GF-D8 (cell line): ENCODE measurements at regions not wholly inside any gene's neighbourhood (a gene's known extent, or its start where the extent isn't known, plus 50 kb on each side); places are given as distances from the start of the nearest gene placed in this dataset.
"Not testable (repeated sequence)": the region's sequence is repeated elsewhere in the genome, so short reads cannot be mapped to it uniquely, and the experiment has no call there.

Experiments
- DNase-seq: peaks from one replicate; lab custom pipeline; 2025; lab: John Stamatoyannopoulos, UW

DNA sequence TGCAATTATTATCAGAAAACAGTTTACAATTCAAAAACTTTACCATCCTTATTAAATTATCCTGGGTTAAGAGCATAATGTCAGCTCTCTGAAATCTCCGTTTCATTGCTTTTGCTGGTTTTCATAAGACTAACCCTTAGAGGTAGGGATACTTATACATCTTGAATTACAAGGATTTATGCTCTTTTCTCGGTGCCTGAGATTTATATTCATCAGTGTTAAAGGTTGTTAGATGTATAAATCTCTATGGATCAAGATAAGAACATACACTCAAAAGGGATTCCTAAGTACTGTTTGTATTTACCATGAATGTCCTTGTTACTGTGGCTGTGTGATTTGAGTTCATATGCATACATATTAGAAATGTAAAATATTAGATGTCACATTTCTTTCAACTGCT, 684.7 kb downstream of the EFNA5 start:
- DNase-seq: no peak

DNA sequence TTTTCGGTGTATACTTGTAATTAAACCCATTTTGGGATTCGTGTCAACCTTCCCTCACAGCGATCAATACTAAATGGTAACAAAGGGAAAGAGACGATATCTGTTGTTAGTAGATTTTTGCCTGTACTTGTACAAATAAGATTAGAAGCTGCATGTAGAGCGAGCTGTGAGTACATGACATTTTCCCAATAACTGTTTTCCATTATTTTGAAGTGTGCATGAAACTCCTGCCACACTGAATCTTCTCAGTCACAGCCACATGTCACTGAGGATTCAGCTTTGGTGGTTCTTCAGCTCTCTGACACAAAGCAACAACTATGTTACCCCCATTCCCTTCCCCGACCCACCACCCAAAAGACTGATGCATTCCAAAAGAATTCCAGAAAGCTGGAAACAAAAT, 685.6 kb downstream of the EFNA5 start:
- no peak for DNase-seq

DNA sequence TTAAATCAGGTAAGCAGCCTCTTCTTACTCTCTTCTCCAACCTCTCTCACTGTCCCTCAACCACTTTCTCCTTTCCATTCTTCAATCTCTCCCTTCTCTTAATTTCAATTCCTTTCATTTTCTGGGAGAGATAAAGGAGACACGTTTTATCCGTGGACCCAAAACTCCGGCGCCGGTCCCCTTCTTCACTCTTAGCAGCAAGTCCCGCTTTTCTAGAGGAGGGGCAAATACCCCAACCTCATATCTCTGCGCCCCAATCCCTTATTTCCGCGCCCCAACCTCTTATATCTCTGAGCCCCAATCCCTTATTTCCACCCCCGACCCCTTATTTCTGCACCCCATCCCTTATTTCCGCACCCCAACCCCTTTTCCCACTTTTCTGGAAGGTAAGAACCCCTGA, 691.6 kb downstream of the EFNA5 start:
- not testable (repeated sequence) for DNase-seq

DNA sequence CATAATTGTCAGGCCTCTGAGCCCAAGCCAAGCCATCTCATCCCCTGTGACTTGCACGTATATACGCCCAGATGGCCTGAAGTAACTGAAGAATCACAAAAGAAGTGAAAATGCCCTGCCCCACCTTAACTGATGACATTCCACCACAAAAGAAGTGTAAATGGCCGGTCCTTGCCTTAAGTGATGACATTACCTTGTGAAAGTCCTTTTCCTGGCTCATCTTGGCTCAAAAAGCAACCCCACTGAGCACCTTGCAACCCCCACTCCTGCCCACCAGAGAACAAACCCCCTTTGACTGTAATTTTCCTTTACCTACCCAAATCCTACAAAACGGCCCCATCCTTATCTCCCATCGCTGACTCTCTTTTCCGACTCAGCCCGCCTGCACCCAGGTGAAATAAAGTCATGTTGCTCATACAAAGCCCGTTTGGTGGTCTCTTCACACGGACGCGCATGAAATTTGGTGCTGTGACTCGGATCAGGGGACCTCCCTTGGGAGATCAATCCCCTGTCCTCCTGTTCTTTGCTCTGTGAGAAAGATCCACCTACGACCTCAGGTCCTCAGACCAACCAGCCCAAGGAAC, 692.1 kb downstream of the EFNA5 start:
- DNase-seq: not testable (repeated sequence)

DNA sequence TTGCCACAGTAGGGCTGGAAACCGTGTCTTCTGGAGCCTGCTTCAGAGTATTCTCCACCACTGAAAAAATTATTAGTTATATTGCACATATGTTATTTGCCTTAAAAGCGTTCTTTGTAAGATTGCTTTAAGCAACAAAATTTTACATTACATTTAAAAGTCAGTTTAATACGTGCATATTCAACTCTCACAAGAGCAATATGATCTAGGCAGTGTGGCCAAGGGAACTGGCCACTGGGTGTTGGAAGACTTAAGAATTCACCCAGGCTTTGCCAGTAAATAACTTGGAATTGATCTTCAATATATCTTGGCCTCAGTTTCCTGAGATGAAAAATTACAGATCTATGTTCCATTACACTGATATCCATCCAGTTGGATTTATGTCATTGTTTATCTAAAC, 694.4 kb downstream of the EFNA5 start:
- DNase-seq: no peak

DNA sequence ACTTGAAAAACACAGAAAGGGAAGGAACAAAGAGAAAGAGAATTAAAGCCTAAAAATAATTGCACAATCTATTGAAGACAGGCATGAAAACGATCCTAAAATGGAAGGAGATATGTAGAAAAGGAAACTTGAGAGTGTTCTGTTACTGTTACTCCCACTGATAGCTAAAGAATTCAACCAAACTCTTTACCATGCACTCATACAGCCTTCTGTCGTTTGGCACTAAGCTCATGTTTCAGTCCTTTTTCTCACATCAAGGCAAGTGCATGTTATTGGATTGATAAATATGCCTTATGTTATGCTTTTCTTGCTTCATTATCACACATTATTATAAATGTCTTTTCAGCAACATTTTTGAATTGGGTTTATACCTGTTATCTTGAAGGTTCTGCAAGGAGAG, 696.5 kb downstream of the EFNA5 start:
- no peak for DNase-seq

DNA sequence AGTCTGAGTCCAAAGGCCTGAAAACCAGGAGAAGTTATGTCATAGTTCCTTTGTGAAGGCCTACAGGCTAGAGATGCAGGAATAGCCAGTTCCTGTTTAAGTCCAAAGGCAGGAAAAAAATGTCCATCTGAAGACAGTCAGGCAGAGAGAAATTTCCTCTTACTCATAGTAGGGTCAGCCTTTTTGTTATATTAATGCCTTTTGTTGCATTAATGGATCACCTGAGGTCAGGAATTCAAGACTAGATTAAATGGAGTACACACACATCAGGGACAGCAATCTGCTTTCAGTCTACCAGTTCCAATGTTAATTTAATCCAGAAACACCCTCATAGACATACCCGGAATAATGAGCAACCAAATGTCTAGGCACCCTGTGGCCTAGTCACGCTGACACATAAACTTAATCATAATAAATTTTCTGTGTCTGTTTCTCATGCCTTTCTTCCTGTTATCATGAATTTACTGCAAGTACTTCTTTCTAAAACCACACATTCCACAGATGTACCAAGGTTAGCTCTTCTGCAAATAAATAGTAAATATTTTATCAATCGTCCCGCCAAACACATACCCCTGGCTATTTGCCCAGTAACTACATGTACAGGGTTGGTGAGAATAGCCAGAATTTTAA, 703.9 kb downstream of the EFNA5 start:
- no peak for DNase-seq

DNA sequence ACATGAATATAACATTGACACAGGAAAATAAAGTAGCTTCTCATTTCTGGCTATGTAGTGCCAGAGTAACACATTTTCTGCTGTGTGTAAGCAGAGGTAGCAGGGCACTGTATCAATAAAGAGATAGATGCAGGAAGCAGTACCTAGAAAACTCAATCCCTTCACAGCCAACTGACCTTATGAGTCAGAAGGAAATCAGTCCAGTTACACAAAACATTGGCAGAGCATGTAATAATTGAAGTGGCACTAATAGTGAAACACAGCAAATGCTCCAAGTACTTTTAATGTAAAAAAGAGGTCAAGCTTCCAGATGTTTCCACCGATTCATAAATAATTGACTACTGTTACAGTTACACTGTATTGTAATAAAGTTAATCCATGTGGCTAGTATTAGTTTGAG, 706.6 kb downstream of the EFNA5 start:
- DNase-seq: no peak

DNA sequence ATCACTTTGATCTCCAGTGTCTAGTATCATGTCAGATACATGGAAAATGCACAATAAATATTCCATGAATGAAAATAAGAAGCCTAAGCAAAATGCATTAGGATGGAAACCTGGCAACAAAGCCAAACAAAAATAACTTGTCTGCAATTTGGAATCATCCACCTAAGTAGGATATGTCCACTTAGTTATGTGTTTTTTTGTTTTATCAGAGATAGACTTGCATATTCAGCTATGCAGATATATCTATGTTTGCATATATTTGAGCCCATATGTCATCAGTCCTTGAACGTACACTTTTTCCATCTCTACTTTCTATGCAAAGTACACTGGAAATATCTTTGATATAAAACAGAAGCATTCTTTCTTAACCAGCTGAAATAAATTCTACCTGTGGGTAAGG, 707.1 kb downstream of the EFNA5 start:
- DNase-seq: no peak

DNA sequence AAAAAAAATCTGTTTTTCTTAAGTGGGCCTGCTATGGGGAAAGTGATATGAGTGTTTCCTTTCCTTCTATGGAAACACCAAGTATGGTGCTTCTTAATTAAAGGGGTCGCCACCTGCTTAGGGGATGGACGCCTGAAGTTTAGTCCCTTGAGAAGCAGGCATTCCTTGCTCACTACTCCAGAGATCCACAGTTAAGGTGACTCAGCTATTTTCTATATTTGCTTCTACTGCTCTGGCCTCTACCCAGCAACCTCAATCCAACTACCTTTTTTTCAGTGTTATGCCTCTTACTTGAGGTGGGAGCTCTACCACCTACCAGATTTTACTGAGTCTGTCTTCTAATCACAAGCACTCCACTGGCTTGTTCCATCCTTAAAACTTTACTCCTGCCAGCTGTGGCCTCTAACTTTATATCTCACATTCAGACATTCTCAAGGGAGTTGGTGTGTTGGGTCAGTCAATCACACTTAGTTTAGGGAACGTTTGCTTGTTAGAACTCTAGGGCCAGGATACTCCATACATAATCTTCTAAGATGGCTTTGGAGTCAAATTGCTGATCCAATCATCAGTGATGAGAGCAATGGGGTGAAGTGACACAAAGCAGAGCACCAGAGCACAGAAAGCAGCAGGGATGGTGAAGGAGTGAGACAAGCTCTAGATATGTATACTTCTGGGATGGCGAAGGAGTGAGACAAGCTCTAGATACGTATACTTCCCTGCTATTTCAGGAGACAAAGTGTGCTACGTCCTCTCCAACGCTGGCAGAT, 708.1 kb downstream of the EFNA5 start:
- no peak for DNase-seq

DNA sequence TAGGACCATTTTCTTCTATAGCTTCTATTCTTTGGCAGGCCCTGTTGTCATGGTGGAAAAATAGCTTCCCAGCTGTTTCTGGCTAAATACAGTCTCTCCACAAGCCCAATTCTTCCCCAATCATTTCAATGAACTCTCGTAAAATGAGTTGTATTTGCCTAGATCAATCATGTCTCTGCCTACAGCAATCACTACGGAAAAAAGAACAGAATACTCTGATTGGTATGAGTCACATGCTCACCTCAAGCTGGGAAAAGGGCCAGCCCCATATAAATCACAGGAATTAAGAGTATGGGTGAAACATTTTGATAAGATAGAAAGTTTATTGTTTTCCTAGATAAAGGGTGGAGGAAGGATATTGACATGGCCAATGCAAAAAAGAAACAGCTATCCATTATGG, 711.4 kb downstream of the EFNA5 start:
- DNase-seq: no peak

DNA sequence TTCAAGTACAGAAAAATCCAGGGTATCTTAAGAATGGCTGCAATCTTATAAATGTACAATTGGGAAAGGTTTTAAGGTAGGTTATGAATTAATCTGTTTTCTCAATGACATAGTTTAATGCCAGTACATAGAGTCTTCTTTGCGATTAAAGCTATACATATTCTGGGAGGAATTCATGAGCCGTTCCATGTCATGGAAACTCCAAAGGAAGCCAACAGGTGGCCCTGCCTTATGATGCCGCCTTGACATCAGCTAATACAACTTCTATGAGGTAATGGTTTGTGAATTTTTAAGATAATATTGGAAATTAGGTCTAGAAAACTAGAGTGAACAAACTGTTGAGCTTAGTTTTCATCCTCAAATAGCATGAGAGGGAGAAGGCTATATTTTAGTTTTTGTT, 713.4 kb downstream of the EFNA5 start:
- DNase-seq: no peak

DNA sequence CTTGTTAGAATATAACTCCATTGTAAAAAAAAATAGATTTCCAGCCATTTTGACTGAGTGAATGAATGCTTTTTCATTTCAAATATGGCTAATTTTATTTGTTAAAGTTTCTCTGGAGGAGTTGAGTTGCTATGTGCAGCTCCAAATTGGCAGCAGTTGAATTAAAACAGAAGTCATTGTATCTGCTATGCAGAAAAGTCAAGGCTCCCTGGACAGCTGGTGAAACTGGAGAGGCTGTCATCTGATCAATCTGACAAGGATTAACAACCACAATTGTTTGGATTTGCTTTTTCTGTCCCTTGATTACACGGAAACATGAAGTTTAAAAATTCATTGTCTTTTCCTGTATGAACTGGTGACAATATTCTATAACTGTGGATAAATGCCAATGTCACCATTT, 713.9 kb downstream of the EFNA5 start:
- no peak for DNase-seq

DNA sequence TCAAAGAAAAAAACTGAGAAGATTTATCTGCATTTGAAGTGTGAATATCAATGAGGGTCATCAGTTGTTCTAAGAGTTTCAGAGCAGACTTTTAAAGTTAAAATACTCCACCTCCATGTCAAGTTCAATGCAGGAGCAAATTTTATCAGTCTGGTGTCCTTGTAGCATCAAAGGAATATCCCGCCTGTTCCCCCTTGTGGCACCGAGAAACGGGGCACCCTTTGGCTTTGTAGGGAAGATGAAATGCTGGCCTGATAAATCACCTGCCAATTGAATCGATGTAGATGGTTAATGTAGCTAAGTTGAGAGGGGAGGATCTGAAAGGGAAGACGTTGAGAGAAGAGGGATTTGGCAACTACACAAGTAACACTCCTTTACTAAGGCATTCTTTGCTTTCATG, 714.5 kb downstream of the EFNA5 start:
- DNase-seq: no peak

DNA sequence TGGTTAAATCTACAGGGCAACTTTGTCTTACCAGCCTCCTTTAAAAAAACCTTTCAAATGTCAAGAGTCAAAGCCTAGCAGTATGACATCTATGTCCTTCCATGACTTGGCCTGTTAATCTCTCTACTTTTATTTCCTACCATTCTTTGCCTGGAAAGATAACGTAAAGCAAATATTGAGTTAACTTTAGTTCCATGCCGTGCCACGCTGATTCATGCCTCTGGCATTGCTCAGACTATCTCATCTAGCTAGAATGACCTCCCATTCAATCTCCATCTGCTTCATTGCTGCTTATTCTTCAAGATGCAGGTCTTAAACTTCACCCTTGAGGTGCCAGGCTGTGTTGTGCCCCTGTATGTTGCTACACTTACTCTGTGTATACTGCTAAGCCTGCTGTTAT, 729.8 kb downstream of the EFNA5 start:
- no peak for DNase-seq

DNA sequence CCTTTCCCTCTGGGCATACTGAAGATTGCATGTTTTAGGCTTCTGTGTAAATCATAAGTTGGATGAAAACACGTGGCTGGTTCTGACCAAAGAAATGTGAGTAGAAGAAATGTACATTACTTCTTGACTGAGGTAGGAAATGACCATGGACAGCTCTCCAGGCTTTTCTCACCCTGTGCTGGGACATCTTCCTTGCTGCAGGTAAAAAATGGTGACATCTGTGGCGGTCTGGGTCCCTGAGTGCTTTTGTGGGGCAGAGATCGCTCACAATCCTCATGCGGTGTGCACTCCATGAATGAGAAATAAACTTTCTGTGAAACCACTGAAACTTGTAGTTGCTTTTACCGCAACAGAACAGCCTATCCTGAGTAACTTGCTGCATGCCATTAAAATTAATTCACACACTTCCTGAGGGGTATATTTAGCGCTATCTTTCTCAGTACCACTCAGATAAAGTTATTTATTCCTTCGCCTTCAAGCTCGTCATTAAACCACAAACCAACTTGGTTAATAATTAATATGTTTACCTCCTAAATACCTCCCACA, 730.4 kb downstream of the EFNA5 start:
- no peak for DNase-seq

DNA sequence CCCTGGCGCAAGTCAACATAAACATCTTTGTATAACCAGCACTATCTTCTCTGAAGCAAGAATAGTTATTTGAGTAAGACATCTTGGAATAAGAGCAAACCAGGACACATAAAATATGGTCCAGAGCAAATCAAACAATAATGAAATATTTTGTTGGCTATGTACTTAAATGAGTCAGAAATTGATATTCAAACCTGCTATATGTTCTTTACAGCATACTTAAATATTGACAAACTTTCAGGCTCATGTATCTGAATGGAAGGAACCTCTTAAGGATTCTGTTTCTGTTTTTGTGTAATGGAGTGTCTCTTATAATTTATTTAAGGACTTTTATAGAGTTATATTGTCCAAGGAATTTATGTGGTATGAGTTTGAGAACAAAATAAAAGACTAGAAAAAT, 747.3 kb downstream of the EFNA5 start:
- no peak for DNase-seq

DNA sequence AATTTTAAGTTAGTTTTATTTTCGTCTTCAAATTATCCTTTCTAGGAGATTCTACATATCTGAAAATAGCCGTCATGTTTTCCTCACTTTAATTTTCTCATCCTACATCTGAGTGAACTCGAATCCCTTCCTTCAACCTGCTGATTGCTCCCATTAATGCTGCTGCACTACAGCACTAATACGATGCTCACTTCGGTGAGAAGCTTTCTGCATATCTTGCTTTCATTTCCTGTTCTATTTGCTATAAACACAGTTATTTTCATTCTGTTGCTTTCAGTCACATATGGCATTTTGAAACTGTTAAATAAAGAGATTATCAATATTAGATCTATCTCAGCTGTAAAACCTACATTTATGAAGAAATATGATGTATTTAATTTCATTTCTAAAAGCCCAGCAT, 749.2 kb downstream of the EFNA5 start:
- DNase-seq: no peak

DNA sequence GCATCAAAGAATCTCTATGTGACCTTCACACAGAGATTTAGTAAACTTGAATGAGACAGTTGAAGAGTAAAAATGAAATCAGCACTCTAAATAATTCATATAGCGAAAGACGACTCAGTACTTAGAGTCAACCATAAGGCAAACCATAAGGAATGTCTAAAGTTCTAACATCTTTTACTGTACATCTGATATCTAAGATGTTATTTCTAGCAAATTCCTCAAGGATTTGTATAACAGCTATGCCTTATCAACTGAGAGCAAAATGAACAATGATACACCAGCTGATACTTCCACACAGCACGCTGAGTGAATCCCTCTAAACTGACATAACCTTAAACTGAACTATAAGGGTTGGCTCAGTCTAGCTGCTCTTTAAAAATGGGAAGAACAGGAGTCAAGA, 760.3 kb downstream of the EFNA5 start:
- DNase-seq: no peak

DNA sequence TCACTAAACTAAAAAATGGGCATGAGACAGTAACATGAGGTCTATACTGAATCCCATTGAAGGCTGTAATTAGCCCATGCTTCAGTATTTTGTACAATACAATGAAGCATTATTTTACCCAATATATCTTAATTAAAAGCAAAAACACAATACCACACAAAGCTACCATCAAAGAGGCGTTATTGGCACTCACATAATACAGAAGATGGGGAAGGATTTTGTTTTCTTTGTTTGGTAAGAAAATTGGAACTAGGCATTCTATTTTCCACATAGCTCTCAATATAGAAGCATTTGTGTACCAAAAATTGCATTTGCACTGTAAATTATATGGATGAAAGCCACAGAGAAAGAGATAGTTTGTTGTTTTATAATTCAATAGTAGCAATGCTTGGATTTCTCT, 761.0 kb downstream of the EFNA5 start:
- DNase-seq: no peak

DNA sequence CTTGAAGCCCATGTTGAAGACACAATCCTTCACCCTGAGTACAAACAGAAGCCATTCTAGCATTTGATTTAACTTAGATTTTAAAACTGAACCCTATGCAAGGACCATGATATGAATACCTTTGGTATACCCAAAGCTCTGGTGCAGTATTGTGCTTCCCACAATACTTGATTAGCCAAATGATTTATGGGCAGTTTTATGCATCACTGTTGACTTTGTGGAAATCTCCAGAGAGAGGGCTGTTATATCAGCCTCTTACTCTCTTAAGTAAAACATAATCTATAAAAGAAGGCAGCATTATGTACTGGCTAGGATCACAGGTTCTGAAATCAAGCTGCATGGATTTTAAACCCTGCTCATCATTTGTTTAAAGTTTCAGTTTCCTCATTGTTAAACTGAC, 762.8 kb downstream of the EFNA5 start:
- DNase-seq: no peak

DNA sequence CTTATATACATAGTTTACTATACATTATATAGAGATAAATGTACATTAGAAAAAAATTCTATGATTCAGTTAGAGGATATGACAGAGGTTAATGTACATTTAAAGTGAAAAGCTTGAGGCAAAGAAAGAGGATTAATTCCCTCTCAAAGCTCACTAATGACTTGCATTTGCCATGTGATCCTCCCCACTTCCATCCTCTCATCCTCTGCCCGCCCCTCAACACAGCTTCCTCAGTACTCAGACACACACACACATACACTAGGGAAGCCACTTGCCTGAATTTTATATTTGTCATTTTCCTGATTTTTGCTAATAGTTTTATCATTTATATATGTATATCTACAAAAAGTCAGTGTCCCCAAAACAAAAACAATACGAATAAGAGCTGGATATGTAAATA, 764.5 kb downstream of the EFNA5 start:
- DNase-seq: no peak

DNA sequence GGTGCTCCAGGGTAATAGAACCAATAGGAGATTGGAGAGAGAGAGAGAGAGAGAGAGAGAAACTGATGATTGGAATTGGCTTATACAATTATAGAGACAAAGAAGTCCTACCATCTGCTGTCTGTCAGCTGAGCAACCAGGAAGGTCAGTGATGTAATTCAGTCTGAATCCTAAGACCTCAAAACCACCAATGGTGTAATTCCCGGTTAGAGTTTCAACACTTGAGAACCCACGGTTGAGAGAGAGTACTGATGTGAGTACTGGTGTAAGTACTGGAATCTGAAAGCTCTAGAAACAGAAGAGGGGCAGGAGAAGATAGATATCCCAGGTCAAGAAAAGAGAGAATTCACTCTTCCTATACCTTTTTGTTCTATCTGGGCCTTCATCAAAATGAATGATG, 775.8 kb downstream of the EFNA5 start:
- DNase-seq: peak; percentile 67
